ENCODE measurements at regions not wholly inside any gene's neighbourhood (a gene's known extent, or its start where the extent isn't known, plus 50 kb on each side); places are given as distances from the start of the nearest gene placed in this dataset.
"Not testable (repeated sequence)": the region's sequence is repeated elsewhere in the genome, so short reads cannot be mapped to it uniquely, and the experiment has no call there.

DNA sequence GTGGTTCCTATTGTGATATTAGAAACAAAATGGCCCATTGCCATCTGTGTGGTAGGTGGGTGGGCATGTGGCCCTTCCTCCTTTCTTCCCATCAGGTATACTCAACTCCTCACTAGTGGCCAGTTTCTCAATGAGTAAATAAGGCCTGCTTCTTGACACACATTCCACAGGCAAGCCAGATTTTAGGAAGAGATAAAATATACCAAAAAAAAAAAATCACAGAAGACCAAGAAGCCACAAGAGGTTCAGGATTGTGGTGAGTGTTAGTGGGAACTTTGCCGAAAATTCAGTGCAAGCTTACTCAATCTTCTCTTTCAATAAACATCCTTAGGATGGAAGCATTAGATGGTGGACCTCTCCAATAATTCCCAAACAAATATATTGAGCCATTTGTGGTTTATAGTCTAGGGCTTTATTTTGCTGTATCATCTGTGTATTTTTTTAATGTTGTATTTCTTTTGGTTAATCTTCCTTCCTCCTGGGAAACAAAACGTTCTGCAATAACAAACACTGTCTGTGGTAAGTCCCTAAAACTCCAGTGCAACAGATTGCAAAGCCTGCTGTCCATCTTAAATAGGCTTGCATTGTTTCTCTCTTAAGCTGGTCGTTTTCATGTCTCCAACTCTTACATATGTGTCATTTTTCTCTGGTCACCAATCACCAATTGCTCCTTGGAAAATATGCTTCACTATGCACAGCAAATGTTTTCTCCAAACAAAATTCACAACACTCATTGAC is 289.9 kb upstream of the KITLG start:
- no peak for DNase-seq

DNA sequence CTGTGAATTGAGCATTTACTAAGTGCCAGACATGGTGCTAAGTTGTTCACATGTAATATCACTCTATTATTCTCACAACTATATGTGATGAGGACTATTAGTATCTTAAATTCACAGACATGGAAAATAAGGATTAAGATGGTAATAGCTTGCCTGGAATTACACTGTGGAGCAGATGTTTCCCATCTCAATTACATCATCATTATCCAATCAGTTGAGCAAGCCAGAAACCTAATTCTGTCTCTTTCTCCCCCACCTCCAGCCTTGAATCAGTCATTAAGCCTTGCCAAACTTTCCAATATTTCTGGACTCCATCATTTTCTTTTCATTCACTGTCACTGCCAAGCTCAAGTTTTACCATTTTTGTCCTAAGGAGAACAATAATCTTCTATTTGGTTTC is 287.8 kb upstream of the KITLG start:
- no peak for DNase-seq

DNA sequence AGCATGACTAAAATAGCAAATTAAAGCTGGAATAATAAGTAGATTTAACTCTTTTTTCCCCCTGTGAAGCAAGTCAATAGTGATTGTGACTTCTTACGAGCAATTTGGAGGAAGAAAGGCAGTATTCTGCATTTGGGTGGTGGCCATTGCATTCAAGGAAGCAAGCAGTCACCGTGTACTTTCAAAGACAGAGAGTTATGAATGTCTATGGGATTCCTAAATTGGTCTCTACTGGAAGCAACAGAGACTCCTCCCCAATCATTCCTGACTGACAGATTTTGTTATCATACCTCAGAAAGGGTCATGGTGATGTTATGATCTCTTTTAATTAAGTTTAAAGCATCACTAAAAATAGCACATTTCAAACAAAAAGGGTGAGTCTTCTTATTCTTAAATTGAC is 287.2 kb upstream of the KITLG start:
- no peak for DNase-seq

DNA sequence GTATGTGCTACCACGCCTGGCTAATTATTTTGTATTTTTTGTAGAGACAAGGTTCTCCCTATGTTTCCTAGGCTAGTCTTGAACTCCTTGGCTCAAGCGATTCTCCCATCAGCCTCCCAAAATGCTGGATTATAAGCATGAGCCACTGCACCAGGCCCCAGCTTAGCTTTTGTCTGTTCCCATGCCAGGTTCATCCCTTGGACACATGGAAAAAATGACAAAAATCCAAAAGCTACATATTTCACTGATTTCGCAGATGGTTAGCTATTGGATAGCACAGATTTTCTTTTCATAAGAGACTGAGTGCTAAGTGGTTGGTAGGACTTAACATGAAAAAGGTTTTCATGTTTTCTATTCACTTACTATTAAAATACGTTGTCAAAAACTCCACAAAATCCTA is 286.6 kb upstream of the KITLG start:
- no peak for DNase-seq

DNA sequence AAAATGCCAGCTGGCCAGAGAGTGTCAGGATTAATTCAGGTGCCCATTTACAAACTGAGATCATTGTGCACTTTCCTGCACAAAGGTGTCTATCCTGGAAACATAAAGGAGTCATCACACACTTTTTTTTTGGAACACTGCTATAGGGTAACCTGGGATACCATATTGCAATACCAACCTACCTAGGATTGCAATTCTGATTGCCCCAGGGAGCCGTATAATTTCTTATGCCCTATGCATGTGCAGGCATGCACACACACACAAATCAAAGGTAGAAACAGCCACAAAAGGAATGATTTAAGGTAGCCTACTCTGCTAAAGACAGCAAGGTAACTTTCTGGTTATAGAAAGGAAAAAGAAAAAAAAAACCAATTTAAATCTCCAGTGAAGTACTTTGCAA is 285.3 kb upstream of the KITLG start:
- no peak for DNase-seq

DNA sequence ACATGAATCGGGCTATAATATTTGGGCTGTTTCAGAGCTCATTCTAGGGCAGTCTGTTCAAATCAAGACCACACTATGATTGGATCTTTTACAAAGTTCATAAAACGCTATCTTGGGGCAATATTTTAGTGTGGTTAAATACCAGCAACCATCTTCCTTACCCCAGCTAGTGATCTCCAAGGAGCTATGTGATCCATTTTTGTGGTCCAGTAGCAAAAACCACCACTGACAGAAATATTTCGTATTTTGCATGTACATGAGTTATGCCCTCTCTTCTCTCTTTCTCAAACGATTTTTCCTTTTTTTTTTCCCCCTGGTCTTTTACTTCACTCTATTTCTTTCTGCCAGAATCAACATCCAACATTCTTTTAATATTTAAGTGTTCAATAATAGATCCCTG is 280.6 kb upstream of the KITLG start:
- DNase-seq: no peak

DNA sequence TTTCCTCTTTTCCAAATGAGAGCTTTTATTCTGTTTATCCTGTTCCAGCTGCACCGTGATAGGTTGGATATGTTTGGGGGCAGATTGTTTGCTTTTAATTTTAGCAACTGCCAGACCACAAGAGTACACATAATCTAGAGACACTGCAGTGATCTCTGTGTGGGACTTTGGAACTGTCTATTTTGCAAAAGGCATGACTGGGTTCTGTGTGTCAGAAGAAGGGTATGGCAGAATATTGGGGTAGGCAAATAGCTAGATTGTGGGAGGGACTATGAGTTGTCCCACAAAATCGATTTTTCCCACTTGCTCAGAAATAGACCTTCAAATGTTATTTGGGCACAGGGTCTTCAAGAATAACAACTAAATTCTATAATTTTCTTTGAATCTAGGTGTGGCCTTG is 275.9 kb upstream of the KITLG start:
- no peak for DNase-seq

DNA sequence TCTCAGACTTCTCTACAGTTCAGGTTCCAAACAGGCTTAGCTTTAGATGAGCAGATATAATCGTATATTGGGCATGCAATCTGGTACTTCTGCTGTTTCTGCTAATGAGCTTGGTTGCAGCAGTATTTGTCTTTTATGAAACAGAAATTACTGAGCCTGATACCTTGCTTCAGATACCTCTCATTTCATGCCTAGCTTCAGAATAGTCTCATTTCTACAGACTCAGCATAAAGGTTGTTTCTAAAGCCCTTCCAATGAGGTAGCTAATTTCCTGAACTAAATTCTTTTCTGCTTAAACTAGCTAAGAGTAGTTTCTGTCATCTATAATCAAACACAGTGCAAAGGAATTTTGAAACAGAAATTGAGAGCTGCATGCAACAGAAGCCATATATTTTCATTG is 275.0 kb upstream of the KITLG start:
- no peak for DNase-seq

DNA sequence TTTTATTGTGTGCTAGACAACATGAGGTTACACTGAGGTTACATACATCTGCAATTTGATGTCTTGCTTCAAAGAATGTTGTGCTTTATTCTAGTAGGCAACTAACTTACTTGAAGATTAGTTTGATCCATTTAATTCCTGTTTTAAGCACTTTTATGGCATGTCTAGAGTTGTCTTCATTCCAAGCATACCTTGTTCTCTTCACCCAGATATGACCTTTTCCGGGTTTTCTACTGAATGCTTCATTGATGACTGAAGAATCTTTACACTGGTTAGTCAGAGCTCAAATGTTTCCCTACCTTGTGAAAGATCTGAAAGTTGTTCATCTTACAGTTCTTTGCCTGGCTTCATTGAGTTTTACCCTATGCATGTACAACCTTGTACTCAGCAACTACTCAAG is 274.0 kb upstream of the KITLG start:
- DNase-seq: no peak

DNA sequence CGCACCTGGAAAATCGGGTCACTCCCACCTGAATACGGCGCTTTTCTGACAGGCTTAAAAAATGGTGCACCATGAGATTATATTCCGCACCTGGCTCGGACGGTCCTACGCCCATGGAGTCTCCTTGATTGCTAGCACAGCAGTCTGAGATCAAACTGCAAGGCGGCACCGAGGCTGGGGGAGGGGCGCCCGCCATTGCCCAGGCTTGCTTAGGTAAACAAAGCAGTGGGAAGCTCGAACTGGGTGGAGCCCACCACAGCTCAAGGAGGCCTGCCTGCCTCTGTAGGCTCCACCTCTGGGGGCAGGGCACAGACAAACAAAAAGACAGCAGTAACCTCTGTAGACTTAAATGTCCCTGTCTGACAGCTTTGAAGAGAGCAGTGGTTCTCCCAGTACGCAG is 267.0 kb upstream of the KITLG start:
- DNase-seq: not testable (repeated sequence)

DNA sequence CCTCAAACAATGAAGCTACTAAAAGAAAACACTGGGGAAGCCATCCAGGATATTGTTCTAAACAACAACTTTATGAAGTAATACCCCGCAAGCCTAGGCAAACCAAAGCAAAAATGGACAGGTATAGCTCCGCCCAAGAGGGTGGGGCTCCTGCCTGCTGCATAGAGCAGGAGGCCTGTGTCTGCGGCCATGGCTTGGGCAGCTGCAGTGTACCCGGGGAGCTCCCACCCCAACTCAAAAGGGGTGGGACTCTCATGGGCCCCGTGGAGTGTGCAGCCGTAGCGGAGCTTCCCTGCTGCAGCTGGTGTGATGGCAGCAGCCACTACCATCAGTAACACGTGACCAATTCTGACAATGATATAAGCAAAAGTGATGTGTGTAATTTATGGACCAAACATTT is 264.2 kb upstream of the KITLG start:
- DNase-seq: no peak

DNA sequence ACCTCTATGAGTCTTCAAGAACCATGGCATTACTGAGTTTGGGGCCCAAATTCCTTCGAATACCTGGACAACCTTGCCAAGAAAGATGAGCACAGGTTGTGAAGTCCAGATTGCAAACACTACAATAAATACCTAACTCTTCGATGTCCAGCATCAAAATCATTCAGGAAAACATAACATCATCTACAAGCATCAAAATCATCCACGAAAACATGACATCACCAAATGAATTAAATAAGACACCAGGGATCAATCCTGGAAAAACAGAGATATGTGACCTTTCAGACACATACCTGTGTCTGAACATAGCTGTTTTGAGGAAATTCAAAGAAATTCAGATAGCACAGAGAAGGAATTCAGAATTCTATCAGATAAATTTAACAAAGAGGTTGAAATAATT is 262.0 kb upstream of the KITLG start:
- no peak for DNase-seq

DNA sequence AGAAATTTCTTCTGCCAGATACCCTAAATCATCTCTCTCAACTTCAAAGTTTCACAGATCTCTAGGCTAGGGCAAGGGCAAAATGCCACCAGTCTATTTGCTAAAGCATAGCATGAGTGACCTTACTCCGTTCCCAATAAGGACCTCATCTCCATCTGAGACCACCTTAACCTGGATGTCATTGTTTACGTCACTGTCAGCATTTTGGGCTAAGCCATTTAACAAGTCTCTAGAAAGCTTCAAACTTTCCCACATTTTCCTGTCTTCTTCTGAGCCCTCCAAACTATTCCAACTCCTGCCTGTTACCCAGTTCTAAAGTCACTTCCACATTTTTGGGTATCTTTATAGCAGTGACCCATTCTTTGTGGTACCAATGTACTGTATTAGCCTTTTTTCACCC is 259.2 kb upstream of the KITLG start:
- DNase-seq: no peak

DNA sequence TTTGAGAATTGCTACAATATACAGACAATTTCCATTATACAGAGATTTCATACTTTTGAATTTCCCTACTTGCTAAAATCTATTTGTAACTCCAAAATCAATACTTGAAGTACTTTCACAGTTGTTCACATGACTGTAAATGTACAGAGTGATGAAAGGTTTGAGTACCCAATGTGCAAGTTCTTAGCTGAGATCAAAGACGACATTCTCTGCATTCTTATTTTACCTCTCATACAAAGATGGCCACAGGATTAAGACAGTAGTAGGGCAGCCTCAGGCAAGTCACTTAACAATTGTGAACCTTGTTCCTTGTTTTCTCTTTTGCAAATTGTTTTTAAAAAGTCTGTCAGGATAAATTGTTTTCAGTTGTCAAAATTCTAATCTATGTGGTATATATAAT is 255.9 kb upstream of the KITLG start:
- no peak for DNase-seq

DNA sequence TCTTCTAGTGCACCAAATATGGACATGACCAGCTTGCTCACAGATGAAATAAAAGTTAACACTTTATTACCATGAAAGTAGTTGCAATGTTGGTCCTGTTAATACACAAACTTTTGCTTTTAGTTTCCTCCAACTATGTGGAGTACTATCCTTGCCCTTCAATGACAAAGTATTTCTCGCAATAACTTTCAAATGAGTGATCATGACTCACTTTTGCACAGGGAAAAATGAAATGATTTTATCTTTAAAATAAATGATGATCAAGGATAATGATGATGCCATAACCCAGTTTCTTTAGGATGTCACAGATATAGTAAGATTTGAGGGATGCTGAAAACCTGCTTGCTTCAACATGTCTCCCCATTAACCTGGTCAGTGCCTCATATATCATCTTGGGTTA is 254.0 kb upstream of the KITLG start:
- DNase-seq: no peak

DNA sequence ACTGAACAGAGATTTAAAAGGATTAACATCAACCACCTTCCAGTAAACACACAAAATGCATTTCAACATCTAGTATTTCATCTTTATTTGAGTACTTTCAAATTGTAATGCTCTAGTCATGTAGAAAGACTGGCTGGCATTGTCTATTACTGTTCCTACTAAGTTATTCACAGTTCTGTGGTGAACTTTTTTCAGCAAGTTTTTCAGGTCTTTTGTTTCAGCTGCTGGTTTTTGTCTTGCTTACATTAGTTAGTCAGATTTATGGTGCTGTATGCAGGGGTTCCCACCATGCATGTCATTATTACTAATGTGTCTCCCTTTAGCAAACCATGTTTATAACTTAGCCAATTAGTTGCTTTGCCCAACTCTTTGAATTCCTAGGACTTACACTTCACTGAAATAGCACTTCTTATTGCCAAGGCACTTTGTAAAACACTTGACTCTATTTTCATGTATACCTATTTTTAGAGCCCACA is 253.4 kb upstream of the KITLG start:
- no peak for DNase-seq

DNA sequence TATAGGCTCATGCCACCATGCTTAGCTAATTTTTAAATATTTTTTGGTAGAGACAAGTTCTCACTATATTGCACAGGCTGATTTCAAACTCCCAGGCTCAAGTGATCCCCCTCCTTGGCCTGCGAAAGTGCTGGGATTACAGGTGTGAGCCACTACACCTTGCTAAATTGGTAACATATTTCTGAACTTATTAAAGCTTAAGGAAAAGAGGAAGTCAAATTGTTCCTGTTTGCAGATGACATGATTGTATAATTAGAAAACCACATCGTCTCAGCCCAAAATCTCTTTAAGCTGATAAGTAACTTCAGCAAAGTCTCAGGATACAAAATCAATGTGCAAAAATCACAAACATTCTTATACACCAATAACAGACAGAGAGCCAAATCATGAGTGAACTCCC is 248.3 kb upstream of the KITLG start:
- DNase-seq: not testable (repeated sequence)

DNA sequence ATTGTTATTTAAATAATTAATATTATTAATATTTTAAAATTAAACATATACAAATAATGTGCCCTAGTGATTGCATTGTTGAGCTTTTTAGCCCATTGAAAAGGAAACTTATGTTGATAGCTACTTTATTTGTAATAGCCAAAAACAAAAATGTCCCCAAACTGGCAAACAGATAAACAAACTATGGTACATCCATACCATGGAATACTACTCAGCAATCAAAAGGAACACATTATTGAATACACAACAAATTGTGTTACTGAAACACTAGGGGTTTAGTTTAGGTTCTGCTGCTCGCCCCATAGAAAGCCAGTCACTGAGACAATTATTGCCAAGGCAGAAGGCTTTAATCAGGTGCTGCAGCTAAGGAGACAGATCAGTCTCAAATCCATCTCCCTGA is 239.7 kb upstream of the KITLG start:
- no peak for DNase-seq

DNA sequence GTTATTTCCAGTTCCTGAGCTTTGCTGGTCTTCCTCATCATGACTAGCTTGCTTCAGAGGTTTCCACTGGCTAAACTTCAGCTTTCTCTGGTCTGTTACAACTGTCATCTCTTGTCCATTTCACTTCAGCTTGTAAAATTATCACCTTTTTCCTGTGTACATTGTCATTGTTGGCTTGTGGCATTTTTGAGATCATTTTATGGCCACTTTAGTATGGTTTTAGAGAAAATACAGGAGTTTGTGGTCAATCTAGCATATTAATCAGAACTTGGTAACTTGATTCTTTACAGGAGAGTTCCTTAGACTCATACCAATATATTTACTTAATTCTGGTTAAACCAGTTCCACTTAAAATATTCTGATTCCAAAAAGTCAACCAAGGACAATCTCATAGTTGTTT is 235.9 kb upstream of the KITLG start:
- no peak for DNase-seq

DNA sequence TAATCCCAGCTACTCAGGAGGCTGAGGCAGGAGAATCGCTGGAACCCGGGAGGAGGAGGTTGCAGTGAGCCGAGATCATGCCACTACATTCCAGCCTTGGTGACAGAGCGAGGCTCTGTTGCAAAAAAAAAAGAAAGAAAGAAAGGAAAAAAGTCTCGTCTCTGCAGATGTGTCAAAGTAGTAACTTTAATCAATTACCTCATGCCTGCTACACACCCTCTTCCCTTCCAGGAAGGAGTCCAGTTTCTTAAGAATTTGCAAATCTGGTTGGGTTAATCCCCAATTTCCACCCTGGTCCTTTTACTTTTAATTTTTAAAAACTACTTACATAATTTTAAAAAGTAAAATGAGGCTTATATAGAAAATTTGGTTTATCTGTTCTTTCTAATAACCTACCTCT is 234.5 kb upstream of the KITLG start:
- DNase-seq: no peak

DNA sequence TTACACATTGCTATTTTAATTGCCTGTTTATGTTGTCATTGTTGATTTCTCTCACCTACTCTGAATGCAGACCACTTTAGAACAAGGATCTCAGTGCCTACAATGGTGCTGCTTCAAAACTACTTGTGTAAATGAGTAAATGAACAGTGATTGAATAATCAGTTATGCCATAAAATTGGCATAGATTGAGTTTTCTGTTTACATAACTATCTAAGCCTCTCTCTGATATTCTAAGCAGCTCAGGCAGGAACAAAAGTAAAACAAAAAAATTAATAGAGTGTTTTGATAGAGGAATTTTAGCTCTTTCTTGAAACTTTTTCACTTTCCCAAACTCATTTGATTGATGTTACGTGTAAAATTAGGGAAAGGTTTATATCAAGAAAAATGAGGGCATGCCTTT is 232.3 kb upstream of the KITLG start:
- no peak for DNase-seq

DNA sequence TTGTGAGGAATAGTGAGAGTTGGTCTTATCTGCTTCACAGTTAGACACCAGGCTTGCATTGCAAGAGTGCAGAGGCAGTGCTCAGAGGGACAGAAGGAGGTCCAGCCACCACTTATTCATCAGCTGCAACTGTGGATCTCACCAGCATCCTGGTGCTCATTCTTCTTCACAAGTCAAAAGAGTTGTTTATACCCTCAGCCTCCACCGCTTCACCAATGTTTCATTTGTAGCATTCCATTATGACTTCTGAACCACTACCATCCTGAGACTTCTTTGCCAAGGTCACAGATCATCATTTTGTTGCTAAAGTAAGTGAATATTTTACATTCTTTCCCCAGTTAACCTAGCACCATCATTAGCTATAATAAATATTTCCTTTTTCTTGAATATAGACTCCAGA is 230.5 kb upstream of the KITLG start:
- DNase-seq: no peak

DNA sequence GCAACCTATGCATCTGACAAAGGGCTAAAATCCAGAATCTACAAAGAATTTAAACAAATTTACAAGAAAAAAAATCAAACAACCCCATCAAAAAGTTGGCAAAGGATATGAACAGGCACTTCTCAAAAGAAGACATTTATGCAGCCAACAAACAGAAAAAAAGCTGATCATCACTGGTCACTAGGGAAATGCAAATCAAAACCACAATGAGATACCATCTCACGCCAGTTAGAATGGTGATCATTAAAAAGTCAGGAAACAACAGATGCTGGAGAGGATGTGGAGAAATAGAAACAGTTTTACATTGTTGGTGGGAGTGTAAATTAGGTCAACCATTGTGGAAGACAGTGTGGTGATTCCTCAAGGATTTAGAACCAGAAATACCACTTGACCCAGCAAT is 229.6 kb upstream of the KITLG start:
- not testable (repeated sequence) for DNase-seq

DNA sequence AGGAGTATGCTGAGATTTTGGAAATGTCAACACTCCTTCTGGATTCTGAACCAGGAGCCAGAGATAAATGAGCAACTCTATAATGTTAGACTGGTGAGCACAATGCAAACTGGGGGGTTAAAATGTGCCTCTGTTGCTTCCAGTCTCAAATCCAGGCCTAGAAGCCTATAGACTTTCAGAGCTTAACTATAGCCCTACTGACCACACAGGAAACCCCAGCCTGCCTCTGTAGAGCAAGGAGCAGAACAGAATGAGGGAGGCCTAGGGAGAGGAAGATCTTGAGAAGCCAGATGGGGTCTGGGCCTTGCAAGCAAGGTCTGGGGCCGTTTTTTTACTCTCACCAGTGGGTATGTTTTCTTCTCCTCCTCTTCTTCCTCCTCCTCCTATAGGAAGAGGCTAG is 225.4 kb upstream of the KITLG start:
- DNase-seq: no peak

DNA sequence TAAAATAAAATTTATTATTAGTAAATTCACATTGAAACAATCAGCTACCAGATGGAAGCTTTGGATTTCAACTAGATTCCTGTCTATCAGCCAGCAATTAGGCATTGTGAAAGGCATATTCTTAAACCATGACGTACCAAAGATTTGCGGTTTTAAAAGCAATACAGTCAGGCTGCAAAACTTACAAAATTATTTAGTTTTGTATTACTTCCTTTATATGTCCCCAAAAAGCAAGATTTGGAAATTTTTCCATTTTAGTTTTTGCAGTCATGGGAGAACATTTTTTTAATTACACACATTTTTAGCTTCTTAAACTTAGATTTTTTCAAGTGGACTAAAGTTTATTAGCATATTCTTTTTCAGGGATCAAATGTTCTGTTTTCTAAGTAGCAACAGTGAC is 225.0 kb upstream of the KITLG start:
- DNase-seq: no peak

All from SHP77 treated with DMSO at 0.1 percent for 48 hours (cell line).